HG03060 (cell line): ENCODE measurements at regions not wholly inside any gene's neighbourhood (a gene's known extent, or its start where the extent isn't known, plus 50 kb on each side); places are given as distances from the start of the nearest gene placed in this dataset.

Experiments used
- ATAC-seq: cut with Tn5 transposase; IDR thresholded peaks from one replicate; pipeline ENCODE4 v1.9.1; 2021; ENCODE audit warnings: low read depth, moderate number of reproducible peaks; ENCODE audit not compliant: unreplicated experiment

DNA sequence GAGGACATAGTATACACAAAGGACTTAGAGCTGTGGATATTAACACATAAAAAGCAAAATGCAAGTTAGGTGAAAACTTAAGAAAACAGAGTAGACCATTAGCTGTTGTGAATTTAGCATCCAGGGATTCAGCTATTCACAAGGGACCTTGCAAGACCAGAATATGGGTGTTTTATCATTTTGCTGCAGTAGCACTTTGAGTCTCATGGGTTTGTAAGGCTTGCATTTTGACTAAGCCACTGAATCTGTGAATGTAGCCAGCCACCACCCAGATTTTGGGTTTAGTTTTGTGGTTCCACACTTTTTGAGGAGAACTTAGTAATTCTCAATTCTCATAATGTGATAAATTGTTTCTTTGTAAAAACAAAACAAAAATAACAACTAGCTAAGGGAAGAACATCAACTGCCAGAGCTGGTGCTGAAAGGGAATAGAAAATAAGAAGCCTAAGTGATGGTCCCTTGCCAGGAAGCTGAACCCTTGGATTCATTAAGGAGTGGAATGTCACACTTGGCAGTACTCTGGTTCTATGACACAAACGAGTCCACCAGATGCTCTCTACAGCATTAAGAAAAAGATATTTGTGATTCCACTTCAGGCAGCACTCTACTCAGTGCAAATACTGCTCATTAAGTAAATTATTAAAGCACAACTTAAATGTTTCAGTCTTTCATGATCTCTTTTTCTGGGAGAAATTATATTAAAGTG, 557.4 kb upstream of the ZNF462 start:
- no peak for ATAC-seq

DNA sequence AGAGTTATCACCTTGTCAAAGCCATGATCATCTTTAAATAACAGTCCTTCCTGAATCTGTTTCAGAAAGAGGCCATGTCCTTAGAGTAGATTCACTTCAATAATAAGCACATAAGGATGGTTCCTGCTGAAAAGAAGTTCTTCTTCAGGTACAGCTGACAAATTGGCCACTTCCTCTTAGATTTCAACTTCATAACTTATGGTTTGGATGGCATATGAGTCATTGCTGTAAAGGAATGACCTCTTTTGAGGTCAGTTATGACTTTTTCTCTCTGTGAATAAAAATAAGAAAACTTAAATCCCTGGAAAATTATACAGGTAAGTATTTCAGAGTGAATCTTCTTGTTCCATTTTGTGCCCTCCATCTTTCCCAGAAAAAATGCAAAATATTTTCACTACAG, 555.3 kb upstream of the ZNF462 start:
- no peak for ATAC-seq

DNA sequence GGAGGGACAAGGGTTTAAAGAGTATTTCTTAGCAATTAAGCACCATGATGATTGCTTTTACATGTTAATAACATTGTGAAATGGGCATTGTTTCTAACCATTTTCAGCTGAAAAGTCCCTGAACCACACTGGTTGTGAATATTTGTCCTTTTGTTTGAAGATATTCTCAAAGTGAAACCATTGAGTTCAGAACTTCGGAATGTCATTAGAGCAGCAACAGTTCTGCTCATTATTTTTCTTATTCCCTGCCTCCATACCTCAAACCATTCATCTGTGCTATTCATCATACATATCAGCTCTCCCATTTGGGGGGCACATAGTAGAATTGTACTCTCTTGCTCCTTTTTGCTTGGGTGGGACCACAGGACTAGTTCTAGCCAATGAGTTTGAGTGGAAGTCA, 553.0 kb upstream of the ZNF462 start:
- ATAC-seq = no peak

DNA sequence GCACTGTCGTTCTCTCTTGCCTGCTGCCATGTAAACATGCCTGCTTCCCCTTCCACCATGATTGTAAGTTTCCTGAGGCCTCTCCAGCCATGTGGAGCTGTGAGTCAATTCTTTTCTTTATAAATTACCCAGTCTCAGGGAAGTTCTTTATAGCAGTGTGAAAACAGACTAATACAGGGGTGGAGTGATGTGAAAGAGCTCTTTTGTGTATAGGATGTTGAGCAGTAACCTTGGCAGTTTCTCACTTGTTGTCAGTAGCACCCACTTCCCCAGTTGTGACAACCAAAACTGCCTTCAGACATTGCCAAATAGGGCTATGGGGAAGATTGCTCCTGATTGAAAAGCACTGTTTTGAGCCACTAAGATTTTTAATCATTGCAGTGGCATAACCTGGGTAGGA, 552.2 kb upstream of the ZNF462 start:
- no peak for ATAC-seq

DNA sequence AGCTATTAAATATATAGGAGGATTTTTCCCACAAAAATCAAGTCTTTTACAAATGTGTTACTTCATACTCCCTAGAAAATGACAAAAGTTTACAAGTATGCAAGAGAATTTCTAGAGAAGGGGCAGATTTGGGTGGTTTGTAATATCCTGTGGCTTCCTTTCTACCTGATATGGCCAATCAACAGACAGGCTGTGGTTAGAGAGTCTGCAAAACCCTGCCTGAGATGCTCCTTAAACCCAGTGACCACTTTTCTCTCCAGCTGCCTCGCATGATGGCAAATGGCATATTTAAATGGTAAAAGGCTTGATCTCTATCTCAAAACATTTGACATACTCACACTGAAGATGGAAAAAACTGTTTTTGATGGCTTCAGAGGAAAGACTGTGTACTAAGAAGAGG, 550.1 kb upstream of the ZNF462 start:
- no peak for ATAC-seq

DNA sequence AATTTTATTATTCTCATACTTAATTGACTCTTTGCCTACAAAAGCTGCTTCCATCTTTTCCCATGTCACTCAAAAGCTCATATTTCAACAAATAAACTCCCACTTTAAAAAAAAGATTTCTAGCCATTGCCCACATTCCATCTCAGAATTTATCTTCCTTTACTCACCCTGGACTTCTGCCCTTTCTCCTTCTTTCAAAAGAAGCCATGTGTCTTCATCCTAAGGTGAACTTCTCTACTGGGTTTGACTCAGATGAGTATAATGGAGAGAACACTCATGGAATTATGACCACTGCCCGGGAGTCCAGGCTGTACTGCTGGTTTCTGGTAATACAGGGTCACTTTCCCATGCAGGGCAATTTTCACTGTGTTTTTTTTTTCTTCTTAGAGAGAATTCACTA, 548.5 kb upstream of the ZNF462 start:
- no peak for ATAC-seq

DNA sequence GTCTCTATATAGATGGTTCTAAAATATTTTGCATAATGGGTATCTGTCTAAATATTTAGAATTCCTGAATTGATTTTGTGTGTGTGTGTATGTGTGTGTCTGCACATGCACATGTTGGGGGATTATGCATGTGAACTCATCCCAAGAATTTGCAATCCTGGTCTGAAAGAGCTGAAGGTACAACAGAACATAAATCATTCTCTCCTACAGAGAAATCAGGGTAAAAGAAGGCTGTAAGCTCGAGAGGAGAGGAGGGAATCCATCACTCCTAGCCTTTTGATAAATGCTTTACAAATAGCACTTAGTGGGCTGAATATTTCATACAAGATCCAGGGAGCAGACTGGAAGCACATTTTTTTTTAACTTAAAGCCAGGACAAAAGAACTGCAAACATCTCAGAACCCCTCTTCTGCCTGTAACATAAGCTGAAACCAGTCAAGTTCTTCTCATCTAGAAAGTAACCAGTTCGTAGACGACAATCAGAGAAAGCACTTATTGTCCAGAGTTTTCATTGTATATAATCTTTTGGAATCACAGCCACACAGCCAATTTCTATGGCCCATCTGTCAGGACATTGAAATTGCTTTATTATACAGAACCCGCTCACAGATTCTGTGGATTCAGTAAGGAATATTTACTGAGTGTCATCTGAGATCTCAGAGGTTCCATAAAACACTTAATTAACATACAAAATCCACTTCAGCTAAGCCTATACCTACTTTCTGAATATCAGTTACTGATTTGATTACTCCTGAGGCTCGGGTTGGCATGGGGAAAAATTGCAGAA, 541.4 kb upstream of the ZNF462 start:
- ATAC-seq = no peak

DNA sequence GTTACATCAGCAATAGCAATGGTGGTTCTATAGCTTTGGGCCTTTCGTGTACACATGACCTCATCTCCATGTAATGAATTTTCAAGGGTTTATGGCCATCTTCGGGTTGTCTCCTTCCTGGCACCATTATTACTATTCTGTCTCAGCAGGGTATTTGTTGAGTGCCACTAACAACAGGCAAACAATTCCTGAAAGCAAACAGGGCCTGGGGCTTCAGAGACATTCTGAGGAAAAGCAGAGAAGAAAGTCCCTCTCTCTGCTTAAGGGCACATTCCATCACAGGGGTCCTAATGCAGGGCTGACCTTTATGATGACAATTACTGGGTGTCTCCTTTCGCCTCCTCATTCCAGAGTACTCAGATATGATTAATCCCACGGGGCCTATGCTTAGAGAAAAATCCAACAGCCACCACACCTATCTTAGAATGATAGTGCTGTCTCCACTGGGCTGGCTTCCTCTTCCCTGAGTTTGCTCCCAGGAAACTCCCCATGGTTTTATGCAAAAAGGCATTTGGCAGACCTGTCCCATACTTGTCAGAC, 540.2 kb upstream of the ZNF462 start:
- ATAC-seq = no peak

DNA sequence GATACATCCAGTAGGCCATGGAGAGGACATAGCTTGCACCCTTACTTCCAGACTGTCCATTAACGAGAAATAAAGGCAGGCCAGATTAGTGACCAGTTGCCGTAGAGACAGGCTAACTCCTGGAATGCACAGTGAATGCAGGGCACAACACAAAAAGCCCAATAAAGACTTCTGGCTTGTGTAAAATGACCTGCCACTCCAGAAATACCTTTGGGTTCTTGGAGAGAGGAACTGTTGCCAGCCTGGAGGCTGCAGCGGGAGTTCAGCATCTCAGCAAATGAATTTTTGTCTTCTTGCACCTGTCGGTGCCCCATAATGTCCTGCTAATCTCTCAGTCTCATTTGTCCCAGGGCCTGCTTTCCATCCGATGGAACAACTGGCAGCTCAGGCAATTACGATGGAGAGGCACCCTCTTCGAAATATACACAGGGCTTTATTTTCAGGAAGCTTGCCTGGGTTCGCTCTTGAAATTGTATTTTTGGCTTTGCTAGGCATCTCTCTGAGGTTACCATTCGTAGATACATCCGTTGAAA, 538.8 kb upstream of the ZNF462 start:
- ATAC-seq = no peak

DNA sequence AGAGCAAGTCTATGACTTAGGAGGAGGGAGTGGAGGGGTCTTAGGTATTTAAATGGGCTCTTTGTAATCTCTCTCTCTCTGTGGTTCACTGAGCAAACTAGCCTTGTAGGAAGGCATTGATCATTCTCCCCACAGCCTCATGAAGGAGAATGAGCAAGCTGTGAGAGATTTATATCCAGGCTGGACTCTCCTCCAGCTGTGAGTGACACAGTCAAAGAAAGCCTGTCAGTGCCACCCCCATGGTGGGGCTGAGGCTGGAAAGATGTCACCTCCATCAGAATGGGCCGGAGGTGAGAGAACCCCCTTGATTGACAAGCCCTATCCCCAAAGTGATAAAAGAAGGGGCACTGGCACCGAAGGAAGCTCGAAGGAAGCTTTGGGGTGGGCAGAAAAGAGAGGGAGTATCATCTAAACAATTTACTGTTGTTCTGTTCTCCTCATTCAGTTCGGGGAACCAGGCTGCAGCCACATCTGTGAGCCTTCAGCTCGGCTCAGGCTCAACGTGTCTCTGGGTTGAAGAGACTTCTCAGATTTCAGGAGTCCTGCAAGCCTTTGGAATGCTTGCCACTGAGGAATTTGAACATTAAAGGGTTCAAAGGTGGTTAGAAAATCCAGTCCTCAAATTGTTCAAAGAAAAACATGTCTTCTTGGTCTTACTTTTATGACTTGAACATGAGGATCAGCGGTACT, 538.2 kb upstream of the ZNF462 start:
- no peak for ATAC-seq

DNA sequence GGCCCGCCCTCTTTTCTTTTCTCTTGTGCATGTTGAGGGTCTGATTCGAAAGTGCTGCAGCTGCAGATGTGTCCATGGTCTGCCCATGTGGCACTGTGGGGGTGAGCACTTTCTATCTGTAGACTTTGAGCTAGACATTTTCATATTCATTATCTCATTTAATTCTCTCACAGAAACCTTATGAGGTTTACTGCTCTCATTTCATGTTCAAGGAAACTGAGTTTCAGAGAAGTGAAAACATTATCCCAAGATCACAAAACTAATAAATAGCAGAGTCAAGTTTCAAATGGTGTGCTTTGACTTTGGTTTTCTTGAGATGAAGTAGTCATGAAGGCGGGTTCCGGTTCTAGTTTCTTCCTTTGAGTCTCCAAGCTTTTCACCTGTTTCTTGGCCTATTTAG, 536.5 kb upstream of the ZNF462 start:
- ATAC-seq = no peak

DNA sequence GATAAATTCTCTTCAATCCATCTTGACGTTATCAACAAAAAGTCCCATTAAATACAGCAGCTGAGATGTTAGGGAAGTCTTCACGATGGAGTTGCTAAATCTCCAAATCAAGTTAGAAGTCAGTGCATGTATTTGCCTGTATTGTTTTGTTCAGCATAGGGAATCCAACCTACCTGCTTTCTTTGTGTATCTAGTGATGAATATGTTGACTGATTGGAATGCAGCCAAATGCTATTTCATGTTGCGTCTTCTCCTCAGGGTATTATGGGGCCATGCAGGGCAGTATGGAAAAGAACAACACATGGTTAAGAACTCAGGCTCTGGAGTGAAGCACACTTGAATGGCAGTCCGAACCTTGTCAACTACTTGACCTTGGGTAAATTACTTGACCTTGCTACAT, 529.5 kb upstream of the ZNF462 start:
- no peak for ATAC-seq

DNA sequence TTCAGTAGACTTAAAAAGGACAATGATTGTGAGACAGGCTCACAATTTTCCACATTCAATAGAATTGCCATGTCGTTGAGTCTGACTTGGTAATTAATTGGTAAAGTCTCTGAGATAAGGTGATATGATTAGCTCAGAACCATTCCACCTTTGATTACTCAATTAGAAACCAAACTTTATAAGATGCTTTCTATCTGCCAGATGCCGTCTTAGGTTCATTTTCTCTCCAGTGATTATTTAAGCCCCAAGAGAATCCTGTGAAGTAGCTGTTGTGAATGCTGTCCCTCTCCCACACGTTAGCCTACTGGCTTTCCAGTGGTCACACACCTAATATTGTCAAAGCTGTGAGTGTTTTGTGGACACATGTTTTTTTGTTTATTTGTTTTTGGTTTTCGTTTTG, 528.9 kb upstream of the ZNF462 start:
- ATAC-seq = no peak

DNA sequence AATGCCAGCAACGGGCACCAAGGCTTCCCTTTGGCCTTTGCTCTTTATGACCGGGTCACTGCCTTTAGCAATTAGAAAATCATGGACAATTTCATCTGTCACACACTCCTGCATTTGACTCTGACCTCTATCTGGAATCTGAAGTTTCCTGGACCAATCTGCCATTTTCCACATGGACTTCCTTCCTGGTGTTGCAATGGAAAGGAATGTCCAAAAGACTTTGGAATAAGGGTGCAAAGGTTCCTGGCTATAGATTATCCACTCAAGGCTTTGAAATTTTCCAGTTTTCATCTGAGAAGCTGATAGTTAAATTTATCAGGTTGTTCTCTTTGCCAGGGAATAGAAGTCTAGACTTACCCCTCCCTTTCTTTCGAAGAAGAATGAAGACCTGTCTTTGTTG, 523.1 kb upstream of the ZNF462 start:
- no peak for ATAC-seq

DNA sequence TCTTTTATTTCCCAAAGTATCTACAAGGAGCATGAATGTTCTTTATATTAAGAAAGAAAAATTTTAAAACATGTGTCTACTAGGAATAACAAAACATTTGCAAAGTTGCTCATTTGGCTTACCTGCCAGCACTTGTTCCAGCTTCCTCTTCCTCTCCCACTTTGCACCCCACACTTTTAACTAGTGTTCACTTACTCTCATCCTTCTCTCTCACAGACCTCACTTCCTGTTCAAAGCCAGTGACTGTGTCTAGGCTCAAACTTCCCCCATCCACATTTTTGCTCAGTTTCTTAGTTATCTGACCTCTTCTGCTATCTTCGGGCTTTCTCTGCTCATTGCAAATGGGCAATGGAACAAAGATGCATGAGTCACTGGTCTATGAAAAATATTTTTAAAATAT, 512.2 kb upstream of the ZNF462 start:
- ATAC-seq = no peak

DNA sequence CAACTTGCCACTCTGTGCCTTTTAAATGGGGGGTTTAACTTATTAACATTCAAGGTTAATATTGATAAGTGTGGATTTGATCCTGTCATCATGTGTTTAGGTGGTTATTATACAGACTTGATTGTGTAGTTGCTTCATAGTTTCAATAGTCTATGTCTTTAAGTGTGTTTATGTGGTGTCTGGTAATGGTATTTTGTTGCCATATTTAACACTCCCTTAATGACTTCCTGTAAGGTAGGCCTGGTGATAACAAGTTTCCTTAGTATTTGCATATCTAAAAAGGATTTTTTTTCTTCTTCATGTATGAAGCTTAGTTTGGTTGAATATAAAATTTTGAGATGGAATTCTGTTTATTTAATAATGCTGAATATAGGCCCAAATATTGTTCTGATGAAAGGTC, 506.0 kb upstream of the ZNF462 start:
- ATAC-seq = no peak

DNA sequence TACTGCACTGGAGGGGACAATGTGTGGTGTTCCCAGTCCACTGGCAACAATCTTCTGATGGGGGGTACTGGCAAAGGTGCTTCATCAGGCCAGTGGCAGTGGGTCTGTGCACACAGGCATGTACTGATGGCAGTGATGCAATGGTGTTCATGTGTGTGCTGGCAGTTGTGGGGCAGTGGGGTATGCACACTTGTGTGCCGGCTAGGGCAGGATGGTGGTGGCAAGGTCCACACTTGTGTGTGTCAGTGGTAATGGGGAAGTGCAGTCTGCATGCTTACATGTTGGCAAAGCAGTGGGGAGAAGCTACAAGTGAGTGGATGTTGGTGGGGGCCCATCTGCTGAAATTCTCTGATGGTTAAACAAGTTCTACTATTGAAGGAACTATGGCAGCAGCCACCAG, 504.6 kb upstream of the ZNF462 start:
- no peak for ATAC-seq

DNA sequence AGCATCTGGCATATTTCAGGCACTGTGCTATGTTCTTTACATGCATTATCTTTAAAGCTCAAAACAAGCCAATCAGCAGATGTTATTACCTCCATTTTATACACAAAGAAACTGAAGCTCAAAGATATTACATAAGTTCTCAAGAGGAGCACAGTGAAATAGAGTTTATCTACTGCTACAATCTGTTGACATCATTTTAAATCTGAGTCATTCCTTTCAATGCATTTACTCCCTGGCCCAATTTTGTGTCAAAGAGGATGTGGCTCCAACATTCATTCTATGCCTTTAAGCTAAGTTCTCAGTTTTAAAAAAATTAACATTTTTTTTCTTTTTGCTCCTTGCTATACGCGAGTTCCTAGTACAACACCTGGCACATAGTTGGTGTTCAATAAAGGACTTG, 486.3 kb upstream of the ZNF462 start:
- ATAC-seq = no peak

DNA sequence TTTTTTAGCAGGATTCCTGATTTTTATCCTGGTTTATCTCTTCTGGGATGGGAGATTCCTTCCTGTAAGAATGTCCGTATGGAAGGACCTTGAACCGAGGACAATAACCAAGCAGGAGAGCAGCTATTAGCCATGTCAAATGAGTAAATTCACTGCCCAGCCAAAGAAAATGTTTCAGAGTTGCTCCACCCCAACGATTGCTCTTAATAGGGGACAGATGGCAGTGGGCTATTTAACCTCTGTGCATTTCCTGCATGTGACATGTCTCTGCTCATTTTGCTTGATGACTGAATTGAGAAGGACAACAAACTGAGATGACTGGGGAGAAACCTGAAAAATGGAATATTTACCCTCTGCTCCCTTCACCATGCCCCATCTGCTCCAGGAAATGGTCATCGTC, 479.9 kb upstream of the ZNF462 start:
- ATAC-seq = no peak

DNA sequence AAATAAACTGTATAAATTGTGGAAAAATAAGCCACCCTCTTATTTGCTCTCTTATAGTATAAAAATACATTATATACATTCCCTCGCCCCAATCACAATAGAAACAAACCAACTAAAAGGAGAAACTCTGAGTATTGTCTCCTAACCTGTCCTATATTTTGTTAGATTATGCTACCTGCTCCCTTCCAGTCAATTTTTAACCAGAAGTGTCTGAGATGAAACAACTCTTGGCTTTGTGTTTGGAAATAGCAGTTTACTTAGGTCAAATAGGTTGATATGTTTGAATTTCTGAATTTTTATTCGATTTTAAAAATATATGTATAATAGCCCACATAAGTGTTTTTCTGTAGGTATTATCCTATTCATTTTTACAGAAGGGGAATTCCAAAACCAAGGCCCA, 475.0 kb upstream of the ZNF462 start:
- ATAC-seq = no peak

DNA sequence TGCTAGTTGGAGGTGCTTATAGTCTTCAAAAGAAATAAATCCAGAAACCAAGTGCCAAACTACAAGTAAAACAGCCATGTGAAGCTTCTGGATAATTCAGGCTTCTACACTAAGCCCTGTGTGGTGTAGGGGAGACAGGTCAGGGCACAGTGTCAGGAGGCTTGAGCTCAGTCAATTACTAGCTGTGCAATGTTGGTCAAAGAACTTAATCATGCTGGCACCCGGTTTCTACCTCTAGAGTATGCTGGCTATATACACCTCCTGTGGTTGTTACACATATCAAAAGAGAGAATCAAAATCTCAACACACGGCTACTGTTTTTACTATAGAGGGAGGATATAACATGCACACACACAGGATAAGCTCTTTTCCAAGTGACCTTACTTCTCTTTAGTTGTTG, 469.7 kb upstream of the ZNF462 start:
- no peak for ATAC-seq
